Caco-2 (cell line): ENCODE measurements at regions not wholly inside any gene's neighbourhood (a gene's known extent, or its start where the extent isn't known, plus 50 kb on each side); places are given as distances from the start of the nearest gene placed in this dataset.

ENCODE experiments used
- BruUV-seq: library from RNA; stranded (reverse); fragments of 400-500 nt; replicated peaks from 2 replicates; lab custom pipeline; 2021; lab: Mats Ljungman, UMichigan
- CTCF ChIA-PET: fragments of 300-600 bp; sonication (Branson Sonifier 250); formaldehyde crosslinking; loops from one replicate; lab custom pipeline; 2022; ENCODE audit warnings: antibody characterized with exemption; lab: Charles Lee
- POLR2A ChIA-PET: fragments of 300-600 bp; sonication (Branson Sonifier 250); formaldehyde crosslinking; loops from one replicate; lab custom pipeline; 2022; ENCODE audit warnings: antibody characterized with exemption; lab: Charles Lee
- DNase-seq, 2 experiments: peaks; one replicate each; pipeline versions ENCODE4 v3.0.0 to v3.0.0-alpha.2; 2020 to 2022
- H3K27me3 ChIP-seq: replicated peaks from 2 replicates; pipeline ENCODE4 v1.6.0; 2011; ENCODE audit warnings: low read length; ENCODE audit not compliant: control insufficient read depth, insufficient read depth
- H3K36me3 ChIP-seq: 2 replicates; pipeline ENCODE4 v1.5.1; 2011; ENCODE audit warnings: low read length; ENCODE audit not compliant: control insufficient read depth, insufficient read depth
- H3K4me1 ChIP-seq: fragments of 250-450 bp; sonication (Bioruptor Pico); 2 replicates; pipeline ENCODE4 v1.5.1; 2020; ENCODE audit warnings: mild to moderate bottlenecking
- H3K4me3 ChIP-seq: 2 replicates; pipeline ENCODE4 v1.5.1; 2011; ENCODE audit warnings: low read depth, mild to moderate bottlenecking, control low read depth, low read length
- H3K9me3 ChIP-seq: fragments of 250-450 bp; sonication (Bioruptor Pico); 2 replicates; pipeline ENCODE4 v1.5.1; 2020; ENCODE audit warnings: mild to moderate bottlenecking, moderate library complexity
- H3K27ac Mint-ChIP-seq: one replicate; pipeline ENCODE4 v1.8.0; 2022; ENCODE audit warnings: mixed read lengths; ENCODE audit not compliant: unreplicated experiment
- H3K27me3 Mint-ChIP-seq: one replicate; pipeline ENCODE4 v1.8.0; 2022; ENCODE audit warnings: mixed read lengths; ENCODE audit not compliant: insufficient read depth, unreplicated experiment
- H3K36me3 Mint-ChIP-seq: one replicate; pipeline ENCODE4 v1.8.0; 2022; ENCODE audit warnings: mild to moderate bottlenecking, mixed read lengths; ENCODE audit not compliant: insufficient read depth, unreplicated experiment
- H3K4me1 Mint-ChIP-seq: one replicate; pipeline ENCODE4 v1.8.0; 2022; ENCODE audit warnings: low read depth, mixed read lengths; ENCODE audit not compliant: unreplicated experiment
- H3K4me3 Mint-ChIP-seq: one replicate; pipeline ENCODE4 v1.8.0; 2022; ENCODE audit warnings: mild to moderate bottlenecking, moderate library complexity, mixed read lengths; ENCODE audit not compliant: unreplicated experiment
- H3K9me3 Mint-ChIP-seq: one replicate; pipeline ENCODE4 v1.8.0; 2022; ENCODE audit warnings: mixed read lengths; ENCODE audit not compliant: unreplicated experiment
- intact Hi-C: fragments of 100-400 bp; cut with micrococcal nuclease; formaldehyde crosslinking; loops from one replicate; pipeline ENCODE4 v1.10.0; 2022; ENCODE audit not compliant: unreplicated experiment
- TF ChIP-seq, protein P1 (sequence below), 2 experiments: fragments of 200-600 bp in 1 of 2; IDR thresholded peaks; 1 replicate in 1 of 2; 2 replicates in 1 of 2; pipeline versions ENCODE4 v1.5.1 to v1.8.0; 2011 to 2022; ENCODE audit warnings: antibody characterized with exemption in 1 of 2, control low read depth in 1 of 2, inconsistent platforms in 1 of 2, low read depth in 1 of 2, low read length in 1 of 2, mild to moderate bottlenecking in 1 of 2, moderate library complexity in 1 of 2; ENCODE audit not compliant: insufficient read depth in 1 of 2, severe bottlenecking in 1 of 2, unreplicated experiment in 1 of 2

DNA sequence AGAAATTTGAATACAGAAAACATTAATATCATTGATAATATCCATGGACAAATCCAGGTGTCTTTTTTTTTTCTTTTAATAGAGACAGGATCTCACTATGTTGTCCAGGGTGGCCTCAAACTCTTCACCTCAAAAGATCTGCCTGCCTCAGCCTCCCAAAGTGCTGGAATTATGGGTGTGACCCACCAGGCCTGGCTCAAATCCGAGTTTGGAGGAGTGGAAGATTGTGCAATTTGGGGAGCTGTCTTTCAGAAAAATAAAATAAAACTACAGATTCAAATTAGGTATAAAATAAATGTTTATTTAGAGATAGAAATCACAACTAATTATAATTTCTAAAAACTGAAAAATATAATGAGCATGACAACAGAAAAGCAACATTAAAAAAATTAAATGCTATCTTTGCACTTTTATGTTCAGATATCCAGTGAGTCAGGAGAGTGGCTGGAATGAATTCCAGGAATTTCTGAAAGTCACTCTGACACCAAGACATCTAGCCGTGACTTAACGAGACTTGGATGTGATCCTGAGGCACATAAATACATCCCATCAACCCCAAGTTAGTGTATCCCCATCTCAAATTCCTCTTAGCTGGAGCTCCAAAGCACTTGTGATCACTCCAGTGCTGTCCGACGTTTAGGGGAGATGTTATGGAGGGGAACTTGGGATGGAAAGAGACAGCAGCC is 128.6 kb upstream of the THY1 start:
- Histone ChIP-seq H3K27me3 (no peaks in the 10 kb centered on the region), H3K9me3 (peaks cover 28% of the 10 kb centered on the region), H3K36me3 (no peaks in the 10 kb centered on the region), H3K4me1 (no peaks in the 10 kb centered on the region), H3K4me3 (no peak overlapping the region)
- intact Hi-C loops: no loop called here
- Mint-ChIP-seq H3K4me3 (no peak overlapping the region), H3K27ac (no peak overlapping the region), H3K36me3 (no peaks in the 10 kb centered on the region), H3K4me1 (no peaks in the 10 kb centered on the region), H3K27me3 (peaks cover 3% of the 10 kb centered on the region), H3K9me3 (peaks cover 20% of the 10 kb centered on the region)
- TF ChIP-seq, protein P1, sequence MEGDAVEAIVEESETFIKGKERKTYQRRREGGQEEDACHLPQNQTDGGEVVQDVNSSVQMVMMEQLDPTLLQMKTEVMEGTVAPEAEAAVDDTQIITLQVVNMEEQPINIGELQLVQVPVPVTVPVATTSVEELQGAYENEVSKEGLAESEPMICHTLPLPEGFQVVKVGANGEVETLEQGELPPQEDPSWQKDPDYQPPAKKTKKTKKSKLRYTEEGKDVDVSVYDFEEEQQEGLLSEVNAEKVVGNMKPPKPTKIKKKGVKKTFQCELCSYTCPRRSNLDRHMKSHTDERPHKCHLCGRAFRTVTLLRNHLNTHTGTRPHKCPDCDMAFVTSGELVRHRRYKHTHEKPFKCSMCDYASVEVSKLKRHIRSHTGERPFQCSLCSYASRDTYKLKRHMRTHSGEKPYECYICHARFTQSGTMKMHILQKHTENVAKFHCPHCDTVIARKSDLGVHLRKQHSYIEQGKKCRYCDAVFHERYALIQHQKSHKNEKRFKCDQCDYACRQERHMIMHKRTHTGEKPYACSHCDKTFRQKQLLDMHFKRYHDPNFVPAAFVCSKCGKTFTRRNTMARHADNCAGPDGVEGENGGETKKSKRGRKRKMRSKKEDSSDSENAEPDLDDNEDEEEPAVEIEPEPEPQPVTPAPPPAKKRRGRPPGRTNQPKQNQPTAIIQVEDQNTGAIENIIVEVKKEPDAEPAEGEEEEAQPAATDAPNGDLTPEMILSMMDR (IDR thresholded peaks at IDR 0.05; ENCODE audit: insufficient read depth in 1 of 2, low read depth in 1 of 2, low read length in 1 of 2, severe bottlenecking in 1 of 2, unreplicated experiment in 1 of 2): no peak
- DNase-seq: no peak
- ChIA-PET POLR2A (no interaction called here), CTCF (interaction anchor here (0.5 to 2.1 kb wide), 2 partner anchors 17 to 29 kb away, joined by 4 to 5 read pairs; no protein-coding TSS in a partner anchor)
- BruUV-seq: no TSS peak

DNA sequence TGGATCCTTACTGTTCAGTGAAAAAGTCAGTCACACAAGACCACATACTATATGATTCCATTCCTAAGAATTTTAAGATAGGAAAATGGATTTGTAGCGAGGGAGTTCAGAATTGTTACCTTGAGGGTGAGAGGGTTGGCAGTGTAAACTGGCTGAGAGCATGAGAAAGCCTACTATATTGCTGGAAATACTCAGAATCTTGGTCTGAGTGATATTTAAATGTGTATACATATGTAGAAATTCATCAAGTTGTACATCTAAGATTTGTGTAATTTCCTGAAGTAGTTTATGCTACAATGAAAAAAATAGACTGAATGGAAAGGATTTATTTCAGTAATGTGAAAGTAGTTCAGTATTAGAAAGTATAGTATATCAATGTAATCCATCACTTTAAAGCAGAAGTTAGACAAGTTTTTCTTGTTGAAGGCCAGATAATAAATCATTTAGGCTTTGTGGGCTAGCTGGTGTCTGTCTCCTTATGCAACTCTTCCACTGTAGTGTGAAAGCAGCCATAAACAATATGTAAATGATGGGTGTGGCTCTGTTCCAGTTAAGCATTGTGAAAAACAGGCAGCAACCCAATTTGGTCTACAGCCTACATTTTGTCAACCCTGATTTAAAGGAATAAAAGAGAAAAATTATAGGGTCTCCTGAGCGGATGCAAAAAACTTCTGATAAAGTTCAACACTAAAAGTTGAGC is 127.2 kb upstream of the THY1 start:
- ChIA-PET POLR2A (no interaction called here), CTCF (interaction anchor here (2.1 kb wide), 1 partner anchor 16 kb away, joined by 5 read pairs; no protein-coding TSS in a partner anchor)
- no peak for DNase-seq
- Mint-ChIP-seq H3K9me3 (peaks cover 10% of the 10 kb centered on the region), H3K4me1 (no peaks in the 10 kb centered on the region), H3K27ac (no peak overlapping the region), H3K4me3 (no peak overlapping the region), H3K36me3 (no peaks in the 10 kb centered on the region), H3K27me3 (no peaks in the 10 kb centered on the region)
- no peaks in the 10 kb centered on the region for H3K27me3 ChIP-seq
- no peaks in the 10 kb centered on the region for H3K36me3 ChIP-seq
- peaks cover 29% of the 10 kb centered on the region for H3K9me3 ChIP-seq
- intact Hi-C loops: no loop called here
- TF ChIP-seq, protein P1 (IDR thresholded peaks at IDR 0.05; ENCODE audit: insufficient read depth in 1 of 2, low read depth in 1 of 2, low read length in 1 of 2, severe bottlenecking in 1 of 2, unreplicated experiment in 1 of 2): no peak
- BruUV-seq: no TSS peak
- no peak overlapping the region for H3K4me3 ChIP-seq
- H3K4me1 ChIP-seq: no peaks in the 10 kb centered on the region

DNA sequence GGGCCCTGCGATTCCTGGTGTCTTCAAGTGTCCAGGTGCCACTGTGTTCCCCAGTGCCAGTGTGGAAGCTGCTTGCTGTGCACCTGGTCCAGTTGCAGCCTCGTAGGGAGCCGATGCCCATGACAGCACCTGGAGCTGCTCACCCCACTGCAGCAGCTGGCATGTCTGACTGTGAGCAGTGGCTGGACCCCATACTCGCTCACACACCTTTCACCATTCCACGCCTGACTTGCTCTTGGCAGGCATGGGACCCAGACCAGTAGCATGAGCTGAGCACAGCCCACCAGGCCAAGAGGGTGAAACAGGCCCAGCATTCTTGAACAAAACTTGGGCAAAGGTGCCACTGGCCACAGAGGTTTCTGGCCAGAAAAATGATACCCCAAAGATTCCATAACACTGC is 124.5 kb upstream of the THY1 start:
- Histone ChIP-seq H3K4me1 (no peaks in the 10 kb centered on the region), H3K4me3 (no peak overlapping the region), H3K9me3 (peaks cover 29% of the 10 kb centered on the region), H3K27me3 (no peaks in the 10 kb centered on the region), H3K36me3 (no peaks in the 10 kb centered on the region)
- ChIA-PET CTCF (interaction anchor here (1.1 kb wide), 1 partner anchor 73 kb away, joined by 3 read pairs; no protein-coding TSS in a partner anchor), POLR2A (no interaction called here)
- no TSS peak for BruUV-seq
- intact Hi-C loops: no loop called here
- H3K27me3 Mint-ChIP-seq: peaks cover 4% of the 10 kb centered on the region
- no peaks in the 10 kb centered on the region for H3K36me3 Mint-ChIP-seq
- no peak for DNase-seq
- H3K4me1 Mint-ChIP-seq: no peaks in the 10 kb centered on the region
- peaks cover 10% of the 10 kb centered on the region for H3K9me3 Mint-ChIP-seq
- TF ChIP-seq, protein P1 (IDR thresholded peaks at IDR 0.05; ENCODE audit: insufficient read depth in 1 of 2, low read depth in 1 of 2, low read length in 1 of 2, severe bottlenecking in 1 of 2, unreplicated experiment in 1 of 2): no peak
- no peak overlapping the region for H3K27ac Mint-ChIP-seq
- no peak overlapping the region for H3K4me3 Mint-ChIP-seq
